A204.1 (cell line): ENCODE measurements at regions not wholly inside any gene's neighbourhood (a gene's known extent, or its start where the extent isn't known, plus 50 kb on each side); places are given as distances from the start of the nearest gene placed in this dataset.
"Not testable (repeated sequence)": the region's sequence is repeated elsewhere in the genome, so short reads cannot be mapped to it uniquely, and the experiment has no call there.

Experiments used
- FAIRE-seq: peaks from 2 replicates; lab custom pipeline; 2012; peaks lifted over from hg19 to GRCh38; lab: Jason Lieb, UNC

DNA sequence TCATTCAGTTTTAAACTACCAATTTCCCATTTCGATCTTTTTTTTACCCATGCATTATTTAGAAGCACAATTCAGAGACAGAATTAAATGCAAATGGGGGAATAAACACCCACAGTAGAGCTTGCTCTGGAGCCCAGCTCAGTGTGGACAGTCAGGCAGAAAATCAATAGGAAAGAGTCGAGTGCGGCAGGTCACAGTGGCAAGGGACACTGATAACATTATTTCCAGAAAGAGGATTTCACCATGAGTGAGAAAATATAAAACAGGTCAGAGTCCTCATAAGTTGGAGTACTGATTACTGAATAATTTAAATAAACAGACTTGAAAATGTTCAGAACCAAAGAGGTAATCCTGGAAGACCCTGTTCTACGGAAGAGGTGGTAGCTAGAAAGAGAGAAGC lies 532.5 kb downstream of the CCSER2 start:
- no peak for FAIRE-seq

DNA sequence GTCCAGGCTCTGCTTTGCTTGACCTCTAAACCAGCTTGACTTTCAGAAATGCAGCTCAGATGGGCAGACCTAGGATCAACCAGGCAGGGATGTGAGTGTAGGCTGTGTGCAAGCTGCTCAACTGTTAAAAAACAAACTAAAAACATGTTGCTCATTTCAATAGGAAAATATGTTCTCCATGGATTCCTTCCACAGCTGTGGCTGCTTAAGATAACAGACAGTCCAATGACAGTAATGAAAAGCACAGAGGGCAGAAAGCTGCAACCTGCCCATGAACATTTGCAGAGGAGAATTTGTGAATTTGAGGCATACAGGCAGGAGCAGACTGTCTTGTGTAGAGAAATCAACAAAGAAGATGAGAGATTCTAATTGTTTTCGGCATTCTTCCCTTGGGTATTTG lies 534.2 kb downstream of the CCSER2 start:
- no peak for FAIRE-seq

DNA sequence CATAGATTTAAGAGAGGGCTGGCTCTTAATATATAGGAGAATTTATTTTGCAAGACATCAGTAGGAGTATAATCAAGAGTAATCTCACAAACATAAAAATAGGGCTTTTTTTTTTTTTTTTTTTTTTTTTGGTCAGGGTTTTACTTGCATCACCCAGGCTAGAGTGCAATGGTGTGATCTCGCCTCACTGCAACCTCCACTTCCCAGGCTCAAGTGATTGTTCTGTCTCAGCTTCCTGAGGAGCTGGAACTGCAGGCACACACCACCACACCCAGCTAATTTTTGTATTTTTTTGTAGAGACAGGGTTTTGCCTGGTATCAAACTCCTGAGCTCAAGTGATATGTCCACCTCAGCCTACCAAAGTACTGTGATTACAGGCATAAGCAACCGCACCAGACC lies 535.3 kb downstream of the CCSER2 start:
- FAIRE-seq: no peak

DNA sequence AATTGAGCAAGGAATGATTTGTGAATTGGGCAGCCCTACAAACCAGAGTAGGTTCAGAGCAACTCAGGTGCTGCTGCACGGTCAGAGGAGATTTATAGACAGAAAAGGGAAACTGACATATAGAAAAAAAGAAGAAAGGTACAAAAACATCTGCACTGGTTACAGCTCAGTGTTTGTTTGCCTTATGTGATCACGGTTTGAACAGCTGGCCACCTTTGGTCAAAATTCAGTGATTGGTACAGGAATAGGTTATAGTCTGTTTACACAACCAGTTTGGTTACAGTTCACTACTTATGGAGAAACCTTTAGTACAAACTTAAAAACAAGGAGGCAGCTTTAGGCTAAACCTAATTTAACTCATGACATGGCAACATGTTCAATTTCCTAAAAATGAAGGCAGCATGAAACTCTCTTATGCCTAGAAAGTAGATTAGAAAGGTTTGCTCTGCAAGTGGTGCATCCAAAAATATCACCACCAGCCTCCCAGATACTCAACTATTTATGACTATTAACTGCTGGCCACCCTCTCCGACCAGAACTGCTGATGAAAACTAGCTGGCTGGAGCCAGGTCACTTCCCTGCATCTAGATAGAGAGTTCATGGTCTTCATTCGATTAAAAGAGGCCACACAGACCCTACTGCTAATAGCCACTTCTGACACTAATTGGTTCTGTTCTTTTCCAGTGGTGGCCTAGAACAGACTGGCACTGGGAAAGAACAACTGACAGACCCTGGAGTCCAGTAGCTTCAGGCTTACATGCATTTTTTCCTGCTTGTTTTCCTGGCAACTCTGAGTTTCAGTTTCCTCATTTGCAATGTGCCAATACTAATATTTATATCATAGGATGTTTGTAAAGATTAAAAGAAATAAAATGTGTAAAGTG lies 548.0 kb downstream of the CCSER2 start:
- FAIRE-seq: no peak

GRCh38 chr10:84879991-84880390 lies 551.6 kb downstream of the CCSER2 start:
- no peak for FAIRE-seq

DNA sequence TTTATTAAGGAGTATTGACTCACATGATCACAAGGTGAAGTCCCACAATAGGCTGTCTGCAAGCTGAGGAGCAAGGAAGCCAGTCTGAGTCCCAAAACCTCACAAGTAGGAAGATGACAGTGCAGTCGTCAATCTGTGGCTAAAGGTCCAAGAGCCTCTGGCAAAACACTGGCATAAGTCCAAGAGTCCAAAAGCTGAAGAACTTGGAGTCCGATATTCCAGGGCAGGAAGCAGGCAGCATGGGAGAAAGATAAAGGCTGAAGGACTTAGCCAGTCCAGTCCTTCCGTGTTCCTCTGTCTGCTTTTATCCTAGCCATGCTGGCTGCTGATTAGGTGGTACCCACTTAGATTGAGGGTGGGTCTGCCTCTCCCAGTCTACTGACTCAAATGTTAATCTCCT lies 553.3 kb downstream of the CCSER2 start:
- FAIRE-seq: not testable (repeated sequence)

DNA sequence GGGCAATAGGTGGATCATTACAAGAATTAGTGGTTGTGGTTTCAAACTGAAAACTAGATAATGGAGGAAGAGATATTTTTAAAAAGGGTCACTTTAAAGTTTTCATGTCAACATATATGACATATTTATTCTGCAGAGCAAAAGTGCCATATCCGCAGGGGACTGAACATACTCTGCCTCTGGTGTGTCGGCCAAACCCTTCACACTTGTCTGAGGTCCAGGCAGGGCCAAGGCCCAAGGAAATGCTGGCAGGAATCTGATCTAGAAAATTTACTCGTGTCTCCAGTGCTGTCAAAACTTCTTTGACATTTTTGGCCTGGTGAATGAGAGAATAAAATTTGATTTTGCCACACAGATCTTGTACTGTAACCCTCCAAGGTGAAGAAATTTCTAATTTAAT lies 562.3 kb downstream of the CCSER2 start:
- FAIRE-seq: no peak

DNA sequence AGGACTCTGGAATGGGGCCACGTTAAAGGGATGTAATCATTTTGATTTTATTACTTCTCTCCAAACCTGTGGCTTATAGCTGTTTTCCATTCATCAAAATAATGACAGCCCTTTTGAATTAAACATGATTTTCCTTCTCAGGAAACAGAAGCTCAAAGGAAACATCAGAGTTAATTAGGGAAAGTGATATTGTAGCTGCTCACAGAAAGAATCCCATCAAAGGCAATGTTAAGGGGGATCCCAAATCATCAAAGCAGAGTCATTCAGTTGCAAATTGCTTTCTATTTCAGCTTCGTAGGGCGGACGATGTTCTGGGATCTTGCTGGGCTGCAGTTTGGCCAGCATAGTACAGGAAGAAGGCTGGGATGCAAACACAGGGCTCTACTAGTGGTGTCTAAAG lies 563.2 kb downstream of the CCSER2 start:
- no peak for FAIRE-seq

DNA sequence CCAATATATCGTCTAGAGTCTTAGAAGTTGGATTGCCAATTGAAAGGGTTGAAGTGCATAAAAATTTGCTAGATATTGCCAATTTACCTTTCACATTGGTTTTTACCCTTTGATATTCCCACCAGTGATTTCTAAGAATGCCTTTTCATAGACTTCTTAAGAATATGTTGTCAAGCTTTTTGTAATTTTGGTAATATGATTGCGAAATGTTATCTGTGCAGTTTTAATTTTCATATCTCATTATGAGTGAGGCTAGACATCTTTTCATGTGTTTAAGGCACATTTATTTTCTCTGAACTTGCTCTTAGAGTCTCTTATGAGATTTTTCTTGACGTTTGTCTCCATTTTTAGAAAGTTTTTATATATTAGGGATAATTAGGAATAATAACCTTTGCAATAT lies 567.2 kb downstream of the CCSER2 start:
- no peak for FAIRE-seq

- FAIRE-seq: no peak
These were observed 568.5 kb downstream of the CCSER2 start for GRCh38 chr10:84896909-84897308.

DNA sequence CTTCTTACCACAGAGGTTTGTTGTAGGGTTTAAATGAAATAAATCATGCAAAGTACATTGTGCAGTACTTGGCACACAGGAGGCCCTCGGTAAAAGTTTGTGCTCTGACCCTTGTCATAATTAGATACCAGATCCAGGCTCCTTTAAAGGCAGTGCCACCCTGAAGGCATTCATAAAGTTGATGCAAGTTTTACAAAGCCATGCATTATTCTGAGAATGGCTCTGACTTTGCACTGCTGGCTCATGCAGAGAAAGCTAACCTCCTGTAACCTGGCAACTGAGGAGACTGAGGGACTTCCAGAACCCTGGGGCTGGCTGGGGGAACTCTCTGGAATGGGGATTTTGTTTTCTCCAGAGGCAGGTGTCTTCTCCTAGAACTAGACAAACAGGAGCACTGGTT lies 570.9 kb downstream of the CCSER2 start:
- FAIRE-seq: no peak

- no peak for FAIRE-seq
These were observed 571.8 kb downstream of the CCSER2 start for GRCh38 chr10:84900141-84900540.

DNA sequence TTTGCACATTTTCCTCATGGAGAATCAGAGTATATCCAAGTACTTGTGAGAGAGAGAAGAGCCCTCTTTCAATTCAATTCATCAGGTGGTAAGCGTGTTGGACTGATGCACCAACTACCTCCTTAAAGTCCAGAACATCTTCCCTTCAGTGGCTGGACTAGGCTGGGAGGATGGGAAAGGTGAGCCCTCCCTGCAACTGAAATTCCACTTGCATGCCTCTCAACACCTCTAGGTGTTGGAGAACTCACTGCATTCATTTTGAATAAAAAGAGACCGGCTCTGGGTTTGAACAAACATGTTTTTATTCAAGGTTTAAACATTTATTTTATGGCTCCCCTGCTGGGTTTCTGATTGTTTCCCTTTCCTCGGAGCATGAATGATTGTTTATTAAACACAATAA lies 573.5 kb downstream of the CCSER2 start:
- no peak for FAIRE-seq

DNA sequence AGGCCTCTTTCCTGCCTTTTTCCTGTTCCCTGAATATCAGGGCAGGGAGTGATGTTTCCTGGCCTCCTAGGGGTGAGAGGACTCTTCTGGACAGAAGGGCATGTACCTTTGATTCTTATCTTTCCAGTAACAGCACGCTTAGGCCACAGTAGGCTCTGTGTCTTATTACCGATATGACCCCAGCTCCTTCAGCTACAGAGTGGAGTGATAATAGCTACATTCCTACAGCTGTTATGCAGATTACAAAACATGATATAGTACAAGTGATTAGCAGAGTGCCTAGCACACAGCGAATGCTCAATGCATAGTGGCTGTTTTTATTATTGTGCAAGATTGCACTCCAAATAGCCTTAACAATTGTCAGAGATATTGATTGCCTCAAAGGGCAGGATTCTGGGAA lies 574.2 kb downstream of the CCSER2 start:
- FAIRE-seq: no peak

DNA sequence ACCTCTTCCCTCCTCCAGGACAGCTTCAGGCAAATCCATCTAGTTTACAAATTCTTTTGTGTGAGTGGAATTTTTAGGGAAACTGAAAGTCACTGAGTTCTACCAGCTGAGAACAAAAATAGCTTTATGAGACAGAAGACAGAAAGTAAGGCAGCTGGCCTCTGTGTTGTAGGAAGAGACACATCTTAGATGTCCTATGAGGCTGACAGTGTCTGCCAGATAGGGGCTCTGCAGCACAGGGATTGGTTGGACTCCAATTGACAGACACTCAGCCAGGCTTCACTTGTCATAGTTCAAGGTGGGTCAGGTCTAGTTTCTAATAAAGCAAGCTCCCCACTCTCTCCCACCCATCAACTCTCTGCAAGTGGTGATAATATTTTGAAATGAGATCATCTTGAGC lies 574.9 kb downstream of the CCSER2 start:
- no peak for FAIRE-seq

DNA sequence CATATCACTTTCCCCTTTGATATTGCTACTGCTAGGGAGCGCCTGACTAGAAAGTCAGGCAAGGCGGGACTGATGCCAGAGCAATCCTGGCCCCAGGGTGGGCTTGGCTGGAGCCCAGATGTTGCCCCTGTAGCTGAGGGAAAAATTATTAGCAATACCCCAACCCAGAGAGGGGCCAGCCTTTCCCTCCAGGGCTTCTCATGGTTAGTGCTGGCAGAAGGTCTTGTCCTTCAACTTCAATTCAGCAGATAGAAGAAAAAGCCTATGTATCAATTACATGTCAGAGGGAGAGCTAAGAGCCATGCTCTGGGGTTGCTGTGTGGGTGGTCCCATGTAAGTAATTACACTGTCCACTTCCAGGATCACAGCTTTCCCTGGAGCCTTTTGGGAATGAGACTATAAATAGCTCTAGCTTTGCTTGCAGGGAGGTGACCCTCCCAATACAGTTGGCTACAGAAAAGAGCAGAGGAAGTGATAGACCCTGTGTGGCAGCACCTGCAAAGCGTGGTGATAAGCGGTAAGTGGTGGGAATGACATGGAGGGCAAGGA lies 579.1 kb downstream of the CCSER2 start:
- FAIRE-seq: no peak

- no peak for FAIRE-seq
These were observed 580.1 kb downstream of the CCSER2 start for GRCh38 chr10:84908491-84908890.

DNA sequence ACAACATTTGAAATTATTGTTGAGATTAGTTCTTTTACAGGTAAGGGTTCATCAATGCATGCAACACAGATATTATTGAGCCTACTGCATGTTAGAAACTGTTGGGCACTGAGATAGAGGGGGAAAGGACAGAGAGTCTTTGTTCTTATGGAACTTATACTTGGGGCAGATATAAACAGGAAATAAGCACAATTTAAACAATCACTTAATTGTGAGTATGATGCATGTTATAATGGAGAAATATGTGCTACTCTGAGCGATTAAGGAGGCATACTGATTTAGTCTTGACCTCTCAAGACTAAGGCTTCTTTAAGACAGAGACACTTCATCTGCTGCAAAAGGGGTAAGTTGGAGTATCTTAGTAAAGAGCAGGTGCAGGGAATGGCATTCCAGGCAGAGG lies 593.3 kb downstream of the CCSER2 start:
- FAIRE-seq: no peak

- FAIRE-seq: no peak
These were observed 595.7 kb downstream of the CCSER2 start for GRCh38 chr10:84924131-84924530.

DNA sequence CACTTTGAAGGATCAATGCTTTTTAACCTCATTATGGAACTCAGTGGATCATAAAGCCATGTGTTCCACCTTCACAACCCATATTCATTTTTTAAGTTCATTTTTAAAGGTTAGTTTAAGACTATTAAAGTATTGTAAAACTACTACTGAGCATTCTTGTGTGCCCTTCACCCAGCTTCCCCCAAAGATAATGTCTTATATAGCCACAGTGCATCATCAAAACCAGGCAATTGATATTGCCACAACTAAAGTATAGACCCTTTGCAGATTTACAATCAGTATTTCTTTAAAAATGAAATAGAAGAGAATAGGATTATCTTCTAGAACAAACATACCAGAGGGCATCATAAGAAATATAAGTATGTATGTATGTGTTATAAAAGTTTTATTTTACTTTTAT lies 597.1 kb downstream of the CCSER2 start:
- FAIRE-seq: no peak

- FAIRE-seq: no peak
These were observed 605.0 kb downstream of the CCSER2 start for GRCh38 chr10:84933402-84933801.

- FAIRE-seq: no peak
These were observed 607.4 kb downstream of the CCSER2 start for GRCh38 chr10:84935772-84936171.

GRCh38 chr10:84938117-84938905 lies 609.9 kb downstream of the CCSER2 start:
- no peak for FAIRE-seq
